ENCODE measurements at regions not wholly inside any gene's neighbourhood (a gene's known extent, or its start where the extent isn't known, plus 50 kb on each side); places are given as distances from the start of the nearest gene placed in this dataset.

GRCh38 chr7:68417002-68417401 is 1181.3 kb upstream of the AUTS2 start:
- no peaks in the 10 kb centered on the region for H3K36me3 Mint-ChIP-seq
- H3K4me1 Mint-ChIP-seq: no peaks in the 10 kb centered on the region
- H3K27ac Mint-ChIP-seq: no peak overlapping the region
- no peaks in the 10 kb centered on the region for H3K27me3 Mint-ChIP-seq
- ATAC-seq (replicated peaks) (no peak), DNase-seq (no peak)
- no peak overlapping the region for H3K4me3 Mint-ChIP-seq
- H3K9me3 Mint-ChIP-seq: peaks cover 16 to 21% of the 10 kb centered on the region in 2 donors

GRCh38 chr7:68417659-68418058 is 1180.6 kb upstream of the AUTS2 start:
- H3K36me3 Mint-ChIP-seq: no peaks in the 10 kb centered on the region
- no peaks in the 10 kb centered on the region for H3K4me1 Mint-ChIP-seq
- H3K27ac Mint-ChIP-seq: no peak overlapping the region
- H3K4me3 Mint-ChIP-seq: no peak overlapping the region
- peaks cover 16 to 21% of the 10 kb centered on the region in 2 donors for H3K9me3 Mint-ChIP-seq
- no peak for DNase-seq
- H3K27me3 Mint-ChIP-seq: no peaks in the 10 kb centered on the region
- peak in 1 of 2 donors; percentile 47 for ATAC-seq (replicated peaks)

- Mint-ChIP-seq H3K27ac (no peak overlapping the region), H3K36me3 (no peaks in the 10 kb centered on the region), H3K27me3 (no peaks in the 10 kb centered on the region), H3K9me3 (peaks cover 9 to 18% of the 10 kb centered on the region in 2 donors), H3K4me3 (no peak overlapping the region), H3K4me1 (no peaks in the 10 kb centered on the region)
- DNase-seq: no peak
- ATAC-seq (replicated peaks): no peak
Measured at GRCh38 chr7:68420342-68421192, 1177.7 kb upstream of the AUTS2 start.

DNA sequence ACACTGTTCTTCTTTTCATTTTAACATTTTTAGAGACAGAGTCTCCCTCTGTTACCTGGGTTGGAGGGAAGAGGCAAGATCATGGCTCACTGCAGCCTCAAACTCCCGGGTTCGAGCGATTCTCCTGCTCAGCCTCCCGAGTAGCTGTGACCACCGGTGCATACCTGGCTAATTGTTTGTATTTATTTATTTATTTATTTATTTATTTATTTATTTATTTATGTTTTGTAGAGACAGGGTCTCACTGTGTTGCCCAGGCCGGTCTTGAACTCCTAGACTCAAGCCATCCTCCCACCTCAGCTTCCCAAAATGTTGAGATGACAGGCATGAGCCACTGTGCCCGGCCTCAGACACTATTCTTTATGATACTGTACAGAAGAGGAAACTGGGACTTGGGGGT is 1176.6 kb upstream of the AUTS2 start:
- Mint-ChIP-seq H3K27me3 (no peaks in the 10 kb centered on the region), H3K27ac (no peak overlapping the region), H3K36me3 (no peaks in the 10 kb centered on the region), H3K4me1 (no peaks in the 10 kb centered on the region), H3K4me3 (no peak overlapping the region), H3K9me3 (peaks cover 9 to 18% of the 10 kb centered on the region in 2 donors)
- ATAC-seq (replicated peaks) (no peak), DNase-seq (no peak)

DNA sequence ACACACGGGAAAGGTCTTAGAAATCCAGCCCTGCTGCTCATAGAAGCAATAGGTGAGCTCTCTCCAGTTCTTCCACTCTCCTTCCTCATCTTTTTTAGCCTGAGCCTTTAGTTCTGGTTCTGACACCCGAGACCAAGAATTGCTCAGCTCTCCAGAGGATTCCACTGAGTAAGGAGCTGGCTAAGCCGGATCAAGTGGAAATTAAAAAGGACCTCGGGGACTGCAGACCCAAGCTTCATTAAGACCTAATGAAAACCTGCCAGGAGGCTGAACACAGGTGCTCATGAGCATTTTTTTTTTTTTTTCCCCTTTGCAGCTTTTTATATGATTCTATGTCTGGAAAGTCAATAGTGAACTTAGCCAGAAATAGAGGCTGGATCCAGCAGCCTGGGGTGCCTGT is 1176.0 kb upstream of the AUTS2 start:
- Mint-ChIP-seq H3K36me3 (no peaks in the 10 kb centered on the region), H3K27ac (no peak overlapping the region), H3K27me3 (no peaks in the 10 kb centered on the region), H3K9me3 (peaks cover 9 to 18% of the 10 kb centered on the region in 2 donors), H3K4me1 (no peaks in the 10 kb centered on the region), H3K4me3 (no peak overlapping the region)
- ATAC-seq (replicated peaks) (no peak), DNase-seq (no peak)

DNA sequence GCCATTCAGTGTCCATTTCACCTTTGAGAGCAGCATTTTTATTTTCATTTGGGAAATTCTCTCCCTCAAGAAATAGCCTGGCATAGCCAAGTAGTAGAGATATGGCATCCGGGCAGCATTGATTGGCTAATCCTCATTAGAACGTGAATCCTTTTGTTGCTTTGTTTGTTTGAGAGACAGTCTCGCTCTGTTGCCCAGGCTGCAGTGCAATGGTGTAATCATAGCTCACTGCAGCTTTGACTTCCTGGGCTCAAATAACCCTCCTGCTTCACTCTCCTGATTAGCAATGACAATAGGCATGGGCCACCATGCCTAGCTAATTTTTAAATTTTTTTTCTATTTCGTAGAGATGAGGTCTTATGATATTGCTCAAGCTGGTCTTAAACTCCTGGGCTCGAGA is 1174.9 kb upstream of the AUTS2 start:
- Mint-ChIP-seq H3K36me3 (no peaks in the 10 kb centered on the region), H3K27ac (no peak overlapping the region), H3K9me3 (peaks cover 6 to 10% of the 10 kb centered on the region in 2 donors), H3K27me3 (no peaks in the 10 kb centered on the region), H3K4me3 (no peak overlapping the region), H3K4me1 (no peaks in the 10 kb centered on the region)
- DNase-seq (no peak), ATAC-seq (replicated peaks) (no peak)

- H3K36me3 Mint-ChIP-seq: no peaks in the 10 kb centered on the region
- ATAC-seq (replicated peaks): no peak
- no peak overlapping the region for H3K4me3 Mint-ChIP-seq
- no peak overlapping the region for H3K27ac Mint-ChIP-seq
- no peak for DNase-seq
- H3K4me1 Mint-ChIP-seq: no peaks in the 10 kb centered on the region
- H3K27me3 Mint-ChIP-seq: no peaks in the 10 kb centered on the region
- peaks cover 3 to 9% of the 10 kb centered on the region in 2 donors for H3K9me3 Mint-ChIP-seq
Measured at GRCh38 chr7:68424658-68425297, 1173.5 kb upstream of the AUTS2 start.

DNA sequence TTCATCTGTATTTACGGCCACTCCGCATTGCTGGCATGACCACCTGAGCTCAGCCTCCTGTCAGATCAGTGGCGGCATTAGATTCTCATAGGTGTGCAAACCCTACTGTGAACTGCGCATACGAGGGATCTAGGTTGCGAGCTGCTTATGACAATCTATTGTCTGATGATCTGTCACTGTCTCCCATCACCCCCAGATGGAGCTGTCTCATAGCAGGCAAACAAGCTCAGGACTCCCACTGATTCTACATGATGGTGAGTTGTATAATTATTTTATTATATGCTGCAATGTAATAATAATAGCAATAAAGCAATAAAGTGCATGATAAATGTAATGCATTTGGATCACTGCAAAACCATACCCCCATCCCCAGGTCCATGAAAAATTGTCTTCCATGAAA is 1172.9 kb upstream of the AUTS2 start:
- Mint-ChIP-seq H3K9me3 (peaks cover 3 to 6% of the 10 kb centered on the region in 2 donors), H3K4me1 (no peaks in the 10 kb centered on the region), H3K36me3 (no peaks in the 10 kb centered on the region), H3K27me3 (no peaks in the 10 kb centered on the region), H3K4me3 (no peak overlapping the region), H3K27ac (no peak overlapping the region)
- ATAC-seq (replicated peaks) (no peak), DNase-seq (no peak)

GRCh38 chr7:68429411-68430117 is 1168.7 kb upstream of the AUTS2 start:
- no peaks in the 10 kb centered on the region for H3K27me3 Mint-ChIP-seq
- peaks cover 3 to 4% of the 10 kb centered on the region in 2 donors for H3K9me3 Mint-ChIP-seq
- no peak for ATAC-seq (replicated peaks)
- no peaks in the 10 kb centered on the region for H3K4me1 Mint-ChIP-seq
- no peak overlapping the region for H3K27ac Mint-ChIP-seq
- no peak overlapping the region for H3K4me3 Mint-ChIP-seq
- no peaks in the 10 kb centered on the region for H3K36me3 Mint-ChIP-seq
- no peak for DNase-seq

GRCh38 chr7:68432585-68432984 is 1165.7 kb upstream of the AUTS2 start:
- Mint-ChIP-seq H3K27me3 (no peaks in the 10 kb centered on the region), H3K9me3 (peaks cover 9 to 14% of the 10 kb centered on the region in 2 donors), H3K4me1 (no peaks in the 10 kb centered on the region), H3K27ac (no peak overlapping the region), H3K36me3 (no peaks in the 10 kb centered on the region), H3K4me3 (no peak overlapping the region)
- ATAC-seq (replicated peaks): no peak
- DNase-seq: no peak

DNA sequence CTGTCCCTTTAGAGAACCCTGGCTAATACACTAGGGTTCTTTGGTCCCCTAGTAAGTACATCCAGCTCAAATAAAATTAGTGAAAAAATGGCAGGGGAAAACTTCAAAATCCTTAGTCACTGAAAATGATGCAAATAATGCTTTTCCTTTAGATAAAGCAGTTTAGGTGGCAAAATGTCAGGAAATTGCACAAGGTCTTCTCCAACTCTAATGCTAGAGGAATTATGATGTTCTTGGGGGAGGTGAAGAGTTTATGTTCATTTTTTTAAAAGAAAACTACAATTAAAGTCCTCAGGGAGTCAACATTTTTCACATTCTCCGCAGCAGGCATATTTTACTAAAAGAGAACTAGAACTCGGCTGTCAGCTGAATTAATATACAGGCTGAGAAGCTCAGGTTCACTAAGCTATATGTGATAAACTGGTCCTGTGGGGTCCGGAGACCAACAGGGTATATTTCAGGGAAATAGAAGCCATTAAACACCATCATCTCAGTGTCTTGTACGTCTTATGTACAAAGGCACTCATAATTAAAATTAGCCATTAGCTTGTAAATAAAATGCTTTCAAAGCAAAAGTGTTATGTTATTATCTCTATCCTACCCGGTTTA is 1164.7 kb upstream of the AUTS2 start:
- Mint-ChIP-seq H3K27ac (no peak overlapping the region), H3K27me3 (no peaks in the 10 kb centered on the region), H3K4me3 (no peak overlapping the region), H3K9me3 (peaks cover 11 to 17% of the 10 kb centered on the region in 2 donors), H3K4me1 (no peaks in the 10 kb centered on the region), H3K36me3 (no peaks in the 10 kb centered on the region)
- ATAC-seq (replicated peaks) (no peak), DNase-seq (no peak)

GRCh38 chr7:68434857-68435256 is 1163.4 kb upstream of the AUTS2 start:
- DNase-seq (no peak), ATAC-seq (replicated peaks) (no peak)
- H3K9me3 Mint-ChIP-seq: peaks cover 16 to 17% of the 10 kb centered on the region in 2 donors
- no peaks in the 10 kb centered on the region for H3K27me3 Mint-ChIP-seq
- no peak overlapping the region for H3K4me3 Mint-ChIP-seq
- H3K36me3 Mint-ChIP-seq: peaks cover 0 to 3% of the 10 kb centered on the region in 2 donors
- H3K4me1 Mint-ChIP-seq: no peaks in the 10 kb centered on the region
- no peak overlapping the region for H3K27ac Mint-ChIP-seq

GRCh38 chr7:68438016-68438415 is 1160.3 kb upstream of the AUTS2 start:
- Mint-ChIP-seq H3K4me1 (no peaks in the 10 kb centered on the region), H3K27ac (no peak overlapping the region), H3K27me3 (no peaks in the 10 kb centered on the region), H3K36me3 (peaks cover 0 to 3% of the 10 kb centered on the region in 2 donors), H3K4me3 (no peak overlapping the region), H3K9me3 (peaks cover 16 to 22% of the 10 kb centered on the region in 2 donors)
- ATAC-seq (replicated peaks) (no peak), DNase-seq (no peak)

GRCh38 chr7:68438811-68439210 is 1159.5 kb upstream of the AUTS2 start:
- H3K9me3 Mint-ChIP-seq: peaks cover 19 to 23% of the 10 kb centered on the region in 2 donors
- peaks cover 0 to 3% of the 10 kb centered on the region in 2 donors for H3K36me3 Mint-ChIP-seq
- no peak overlapping the region for H3K4me3 Mint-ChIP-seq
- ATAC-seq (replicated peaks) (no peak), DNase-seq (no peak)
- no peaks in the 10 kb centered on the region for H3K27me3 Mint-ChIP-seq
- H3K27ac Mint-ChIP-seq: no peak overlapping the region
- H3K4me1 Mint-ChIP-seq: no peaks in the 10 kb centered on the region

Data from stimulated activated naive B cell treated with anti-CD40 and anti-IgM and Interleukin-4, amounts not matched to agents 10 μg/mL and 1 μg/mL and 100 μg/mL, for 72 hours (primary cell).